SK-MEL-5 (cell line): ENCODE measurements at regions not wholly inside any gene's neighbourhood (a gene's known extent, or its start where the extent isn't known, plus 50 kb on each side); places are given as distances from the start of the nearest gene placed in this dataset.
"Not testable (repeated sequence)": the region's sequence is repeated elsewhere in the genome, so short reads cannot be mapped to it uniquely, and the experiment has no call there.

ENCODE experiments used
- DNase-seq: peaks from one replicate; pipeline ENCODE4 v3.0.0-alpha.2; 2016; ENCODE audit warnings: low read depth, low spot score
- in situ Hi-C: cut with HindIII; loops from 2 replicates; pipeline ENCODE4 v1.10.0; 2016; ENCODE audit warnings: low sequenced_read_pairs, high pct_unique_total_duplicates, low pct_unique_long_range_greater_than_20kb

GRCh38 chr2:149872638-149873150, 285.1 kb upstream of the MMADHC start:
- in situ Hi-C loops: no loop called here
- no peak for DNase-seq

- DNase-seq: no peak
- in situ Hi-C loops: no loop called here
Observed at GRCh38 chr2:149872041-149872440, 284.5 kb upstream of the MMADHC start.

GRCh38 chr2:149871091-149871885, 283.7 kb upstream of the MMADHC start:
- in situ Hi-C loops: no loop called here
- DNase-seq: no peak

GRCh38 chr2:149863227-149863626, 275.7 kb upstream of the MMADHC start:
- DNase-seq: no peak
- in situ Hi-C loops: no loop called here

- DNase-seq: no peak
- in situ Hi-C loops: no loop called here
Observed at GRCh38 chr2:149861034-149861433, 273.5 kb upstream of the MMADHC start.

GRCh38 chr2:149860276-149860921, 272.8 kb upstream of the MMADHC start:
- DNase-seq: no peak
- in situ Hi-C loops: no loop called here

- peak; percentile 5 for DNase-seq
Observed at GRCh38 chr2:149858901-149859634, 271.5 kb upstream of the MMADHC start.

GRCh38 chr2:149858216-149858615, 270.6 kb upstream of the MMADHC start:
- in situ Hi-C loops: no loop called here
- no peak for DNase-seq

More at GRCh38 chr2:149858901-149859634, 271.5 kb upstream of the MMADHC start:
- in situ Hi-C loops: no loop called here

GRCh38 chr2:149857344-149857743, 269.8 kb upstream of the MMADHC start:
- in situ Hi-C loops: no loop called here
- DNase-seq: no peak

- DNase-seq, in situ Hi-C loops: not testable (repeated sequence)
Observed at GRCh38 chr2:149855859-149856258, 268.3 kb upstream of the MMADHC start.

- DNase-seq: no peak
- in situ Hi-C loops: no loop called here
Observed at GRCh38 chr2:149849591-149849990, 262.0 kb upstream of the MMADHC start.

- DNase-seq: no peak
- in situ Hi-C loops: no loop called here
Observed at GRCh38 chr2:149849136-149849535, 261.6 kb upstream of the MMADHC start.

- in situ Hi-C loops: no loop called here
- no peak for DNase-seq
Observed at GRCh38 chr2:149841396-149841795, 253.8 kb upstream of the MMADHC start.

- DNase-seq: no peak
- in situ Hi-C loops: no loop called here
Observed at GRCh38 chr2:149832324-149832723, 244.7 kb upstream of the MMADHC start.

- DNase-seq: no peak
Observed at GRCh38 chr2:149828520-149829210, 241.1 kb upstream of the MMADHC start.

GRCh38 chr2:149827585-149828126, 240.1 kb upstream of the MMADHC start:
- no peak for DNase-seq
- in situ Hi-C loops: no loop called here

More at GRCh38 chr2:149828520-149829210, 241.1 kb upstream of the MMADHC start:
- in situ Hi-C loops: no loop called here

GRCh38 chr2:149826471-149827125, 239.0 kb upstream of the MMADHC start:
- no peak for DNase-seq
- in situ Hi-C loops: no loop called here
